ENCODE measurements at regions not wholly inside any gene's neighbourhood (a gene's known extent, or its start where the extent isn't known, plus 50 kb on each side); places are given as distances from the start of the nearest gene placed in this dataset.

- ChIA-PET CTCF (no interaction called here), POLR2A (no interaction called here)
- Histone ChIP-seq H3K4me3 (ENCODE audit: low read depth, low read length) (no peak overlapping the region), H3K36me3 (ENCODE audit: control insufficient read depth in 2 of 2, insufficient read depth in 1 of 2, low read length in 2 of 2) (no peaks in the 10 kb centered on the region), H3K27ac (ENCODE audit: extremely low read depth, low read depth, low read length) (no peak overlapping the region), H3K9me3 (ENCODE audit: control insufficient read depth, insufficient read depth, low read depth, low read length) (no peaks in the 10 kb centered on the region), H3K4me1 (ENCODE audit: control insufficient read depth, insufficient read depth, low read length) (no peaks in the 10 kb centered on the region)
- TF ChIP-seq ZNF416 (tag by site-specific recombination; IDR thresholded peaks at IDR 0.05) (no peak), PRDM4 (tag by site-specific recombination; IDR thresholded peaks at IDR 0.05) (no peak), ZNF501 (tag by site-specific recombination; IDR thresholded peaks at IDR 0.05) (no peak), ZNF335 (tag by site-specific recombination; conservative IDR thresholded peaks at IDR 0.05) (no peak)
These were observed 60.9 kb upstream of the TJP1 start for GRCh38 chr15:29883126-29883525.

- ChIA-PET CTCF (no interaction called here), POLR2A (no interaction called here)
- H3K4me1 ChIP-seq (ENCODE audit: control insufficient read depth, insufficient read depth, low read length) = no peaks in the 10 kb centered on the region
- no peaks in the 10 kb centered on the region for H3K9me3 ChIP-seq (ENCODE audit: control insufficient read depth, insufficient read depth, low read depth, low read length)
- TF ChIP-seq EGR2 (tag by site-specific recombination; IDR thresholded peaks at IDR 0.05; ENCODE audit: low read depth) = no peak
- TF ChIP-seq ZBTB21 (tag by site-specific recombination; IDR thresholded peaks at IDR 0.05) = no peak
- no peak for TF ChIP-seq ZNF558 (tag by site-specific recombination; IDR thresholded peaks at IDR 0.05)
- TF ChIP-seq ZNF274 (IDR thresholded peaks at IDR 0.05; ENCODE audit: low read length) = no peak
- TF ChIP-seq ZNF274 (tag by site-specific recombination; IDR thresholded peaks at IDR 0.05; ENCODE audit: borderline replicate concordance) = no peak
- no peak for TF ChIP-seq ZNF174 (tag by site-specific recombination; IDR thresholded peaks at IDR 0.05)
- TF ChIP-seq GLIS1 (tag by site-specific recombination; IDR thresholded peaks at IDR 0.05) = no peak
- no peak for TF ChIP-seq ZNF335 (tag by site-specific recombination; conservative IDR thresholded peaks at IDR 0.05)
- no peak for TF ChIP-seq ZNF157 (tag by site-specific recombination; IDR thresholded peaks at IDR 0.05)
- TF ChIP-seq ZNF658 (tag by site-specific recombination; IDR thresholded peaks at IDR 0.05) = no peak
- no peak for TF ChIP-seq ZNF350 (tag by site-specific recombination; IDR thresholded peaks at IDR 0.05)
- H3K4me3 ChIP-seq (ENCODE audit: low read depth, low read length) = no peak overlapping the region
- H3K36me3 ChIP-seq (ENCODE audit: control insufficient read depth in 2 of 2, insufficient read depth in 1 of 2, low read length in 2 of 2) = no peaks in the 10 kb centered on the region
- no peak overlapping the region for H3K27ac ChIP-seq (ENCODE audit: extremely low read depth, low read depth, low read length)
These were observed 58.6 kb upstream of the TJP1 start for GRCh38 chr15:29880886-29881285.

GRCh38 chr15:29880341-29880740, 58.1 kb upstream of the TJP1 start:
- ChIA-PET POLR2A (no interaction called here), CTCF (interaction anchor here (0.6 kb wide), 1 partner anchor 26 kb away, joined by 3 read pairs; no protein-coding TSS in a partner anchor)
- Histone ChIP-seq H3K27ac (ENCODE audit: extremely low read depth, low read depth, low read length) (no peak overlapping the region), H3K9me3 (ENCODE audit: control insufficient read depth, insufficient read depth, low read depth, low read length) (no peaks in the 10 kb centered on the region), H3K4me1 (ENCODE audit: control insufficient read depth, insufficient read depth, low read length) (no peaks in the 10 kb centered on the region), H3K36me3 (ENCODE audit: control insufficient read depth in 2 of 2, insufficient read depth in 1 of 2, low read length in 2 of 2) (no peaks in the 10 kb centered on the region), H3K4me3 (ENCODE audit: low read depth, low read length) (no peak overlapping the region)
- TF ChIP-seq ZBTB26 (tag by site-specific recombination; optimal IDR thresholded peaks at IDR 0.05) (no peak), ZNF571 (tag by site-specific recombination; IDR thresholded peaks at IDR 0.05) (no peak), ZNF449 (tag by site-specific recombination; IDR thresholded peaks at IDR 0.05) (no peak), OVOL3 (tag by site-specific recombination; IDR thresholded peaks at IDR 0.05) (no peak), ZNF626 (tag by site-specific recombination; IDR thresholded peaks at IDR 0.05) (no peak), ZBTB11 (tag by site-specific recombination; conservative IDR thresholded peaks at IDR 0.05; ENCODE audit: low read depth) (no peak), PRDM1 (tag by site-specific recombination; IDR thresholded peaks at IDR 0.05) (no peak), ZNF623 (tag by site-specific recombination; IDR thresholded peaks at IDR 0.05) (no peak), ZNF514 (tag by site-specific recombination; IDR thresholded peaks at IDR 0.05) (no peak), ZNF174 (tag by site-specific recombination; IDR thresholded peaks at IDR 0.05) (no peak)

All from HEK293 (cell line).